Suprapubic skin (tissue), 4 donors: ENCODE measurements at regions not wholly inside any gene's neighbourhood (a gene's known extent, or its start where the extent isn't known, plus 50 kb on each side); places are given as distances from the start of the nearest gene placed in this dataset.

Experiments used
- EP300 ChIP-seq: sonication (generic); formaldehyde crosslinking; IDR thresholded peaks from one replicate; pipeline ENCODE4 v1.6.1; 2017; ENCODE audit warnings: antibody characterized with exemption
- POLR2AphosphoS5 ChIP-seq, 3 donors: sonication (generic); formaldehyde crosslinking; IDR thresholded peaks; one replicate each; pipeline ENCODE4 v1.6.1; 2017; ENCODE audit warnings: antibody characterized with exemption in 3 of 3
- TF ChIP-seq, protein P1 (sequence below), 2 donors: fragments of 200-600 bp in 1 of 2; fragments of 450-650 bp in 1 of 2; sonication (generic) in 1 of 2; IDR thresholded peaks; one replicate each; pipeline ENCODE4 v1.5.1; 2016 to 2019; ENCODE audit warnings: antibody characterized with exemption in 2 of 2, mild to moderate bottlenecking in 1 of 2, moderate library complexity in 1 of 2

DNA sequence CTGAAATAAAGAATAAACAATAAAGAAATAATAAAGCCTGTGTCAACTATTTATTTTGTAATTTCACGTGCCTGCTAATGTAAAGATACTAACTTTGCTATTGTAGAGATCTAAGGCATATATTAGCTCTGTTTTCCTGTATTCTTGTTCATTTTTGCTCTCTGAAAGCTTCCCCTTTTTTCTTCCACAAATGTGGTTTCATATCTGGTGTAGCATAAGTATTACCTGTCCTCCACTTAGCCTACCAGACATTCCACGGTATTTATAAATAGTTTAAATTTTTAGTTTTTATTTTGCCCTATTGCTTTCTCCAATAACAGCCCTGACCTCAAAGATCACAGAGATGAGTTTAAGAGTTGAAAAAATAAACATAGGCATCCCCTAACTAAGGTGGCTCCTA, 92.6 kb upstream of the ATP2B1 start:
- TF ChIP-seq EP300 = no peak
- TF ChIP-seq, protein P1, sequence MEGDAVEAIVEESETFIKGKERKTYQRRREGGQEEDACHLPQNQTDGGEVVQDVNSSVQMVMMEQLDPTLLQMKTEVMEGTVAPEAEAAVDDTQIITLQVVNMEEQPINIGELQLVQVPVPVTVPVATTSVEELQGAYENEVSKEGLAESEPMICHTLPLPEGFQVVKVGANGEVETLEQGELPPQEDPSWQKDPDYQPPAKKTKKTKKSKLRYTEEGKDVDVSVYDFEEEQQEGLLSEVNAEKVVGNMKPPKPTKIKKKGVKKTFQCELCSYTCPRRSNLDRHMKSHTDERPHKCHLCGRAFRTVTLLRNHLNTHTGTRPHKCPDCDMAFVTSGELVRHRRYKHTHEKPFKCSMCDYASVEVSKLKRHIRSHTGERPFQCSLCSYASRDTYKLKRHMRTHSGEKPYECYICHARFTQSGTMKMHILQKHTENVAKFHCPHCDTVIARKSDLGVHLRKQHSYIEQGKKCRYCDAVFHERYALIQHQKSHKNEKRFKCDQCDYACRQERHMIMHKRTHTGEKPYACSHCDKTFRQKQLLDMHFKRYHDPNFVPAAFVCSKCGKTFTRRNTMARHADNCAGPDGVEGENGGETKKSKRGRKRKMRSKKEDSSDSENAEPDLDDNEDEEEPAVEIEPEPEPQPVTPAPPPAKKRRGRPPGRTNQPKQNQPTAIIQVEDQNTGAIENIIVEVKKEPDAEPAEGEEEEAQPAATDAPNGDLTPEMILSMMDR (IDR thresholded peaks at IDR 0.05) = no peak
- TF ChIP-seq POLR2AphosphoS5 (IDR thresholded peaks at IDR 0.05) = no peak
